HG03045 (cell line): ENCODE measurements at regions not wholly inside any gene's neighbourhood (a gene's known extent, or its start where the extent isn't known, plus 50 kb on each side); places are given as distances from the start of the nearest gene placed in this dataset.
A peak's percentile ranks its signal among the peaks of the same experiment; 100 is the strongest.
"Not testable (repeated sequence)": the region's sequence is repeated elsewhere in the genome, so short reads cannot be mapped to it uniquely, and the experiment has no call there.

Experiments used
- ATAC-seq: cut with Tn5 transposase; IDR thresholded peaks from one replicate; pipeline ENCODE4 v1.9.1; 2021; ENCODE audit warnings: mild to moderate bottlenecking, moderate library complexity; ENCODE audit not compliant: unreplicated experiment

DNA sequence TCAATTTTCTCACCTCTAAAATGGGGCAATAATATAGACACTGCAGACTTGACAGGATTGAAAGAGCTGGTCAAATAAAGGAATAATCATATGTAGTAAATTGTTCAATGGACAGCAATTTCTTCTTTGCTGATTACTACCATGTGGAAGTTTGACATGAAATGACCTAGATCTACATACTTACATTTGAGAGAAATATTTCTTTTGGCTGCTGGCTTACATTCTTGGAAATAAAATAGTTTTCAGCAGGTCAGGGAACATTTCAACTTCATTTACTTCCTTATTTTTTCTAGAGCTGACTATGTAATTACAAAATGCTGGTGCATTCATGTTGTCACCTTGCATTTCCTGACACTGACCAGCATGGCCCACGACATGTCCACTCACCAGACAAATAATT lies 294.6 kb upstream of the MIR17HG start:
- no peak for ATAC-seq

DNA sequence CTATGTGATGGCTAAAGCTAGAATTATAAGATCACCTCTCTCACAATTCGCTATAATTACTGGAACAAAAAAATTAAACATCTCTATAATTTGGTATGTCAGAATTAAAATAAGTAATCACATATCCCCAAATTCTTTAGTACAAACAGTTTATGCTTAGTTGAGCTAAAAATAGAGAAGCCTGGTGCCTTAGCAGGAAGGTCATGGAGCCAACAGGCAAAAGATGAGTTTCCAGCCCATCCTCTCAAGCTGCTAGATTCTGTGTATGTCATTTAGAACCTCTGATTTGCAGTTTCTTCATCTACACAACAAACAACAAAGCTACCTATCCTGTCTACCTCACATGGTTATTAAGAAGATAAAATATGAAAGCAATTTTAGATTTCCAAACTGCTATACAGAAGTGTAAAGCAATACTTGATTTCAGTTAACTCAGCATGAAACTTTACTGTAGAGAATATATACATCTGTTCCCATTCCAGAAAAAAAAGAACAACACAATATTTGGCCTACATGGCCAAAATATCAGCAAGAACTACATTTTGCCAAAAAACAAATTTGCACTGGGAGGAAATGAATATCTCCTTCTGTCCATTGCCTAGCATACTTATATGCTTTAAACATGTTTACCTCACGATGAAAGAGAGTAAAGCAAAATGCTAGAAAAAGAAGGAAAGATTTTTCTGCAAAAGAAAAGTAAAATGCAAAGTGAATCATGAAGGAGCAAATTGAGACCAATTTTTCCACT lies 294.0 kb upstream of the MIR17HG start:
- no peak for ATAC-seq

- ATAC-seq: no peak
These were observed 292.6 kb upstream of the MIR17HG start for GRCh38 chr13:91054902-91055301.

GRCh38 chr13:91056746-91057145 lies 290.7 kb upstream of the MIR17HG start:
- ATAC-seq: peak; percentile 79

DNA sequence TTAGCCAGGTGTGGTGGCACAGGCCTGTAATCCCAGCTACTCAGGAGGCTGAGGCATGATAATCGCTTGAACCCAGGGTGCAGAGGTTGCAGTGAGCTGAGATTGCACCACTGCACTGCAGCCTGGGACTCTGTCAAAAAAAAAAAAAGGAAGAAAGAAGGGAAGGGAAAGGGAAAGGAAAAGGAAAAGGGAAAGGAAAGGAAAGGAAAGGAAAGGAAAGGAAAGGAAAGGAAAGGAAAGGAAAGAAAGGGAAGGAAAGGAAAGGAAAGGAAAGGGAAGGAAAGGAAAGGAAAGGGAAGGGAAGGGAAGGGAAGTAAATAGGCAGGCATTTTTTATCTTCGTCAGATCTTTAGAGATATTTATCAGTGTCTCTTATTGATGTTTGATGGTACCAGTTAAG lies 290.0 kb upstream of the MIR17HG start:
- ATAC-seq: not testable (repeated sequence)

- ATAC-seq: no peak
These were observed 289.4 kb upstream of the MIR17HG start for GRCh38 chr13:91058066-91058465.

- no peak for ATAC-seq
These were observed 288.6 kb upstream of the MIR17HG start for GRCh38 chr13:91058919-91059318.

GRCh38 chr13:91066745-91067144 lies 280.7 kb upstream of the MIR17HG start:
- ATAC-seq: no peak

- no peak for ATAC-seq
These were observed 275.0 kb upstream of the MIR17HG start for GRCh38 chr13:91072486-91072885.

- ATAC-seq: no peak
These were observed 273.4 kb upstream of the MIR17HG start for GRCh38 chr13:91074091-91074490.

- ATAC-seq: no peak
These were observed 270.7 kb upstream of the MIR17HG start for GRCh38 chr13:91076830-91077229.

DNA sequence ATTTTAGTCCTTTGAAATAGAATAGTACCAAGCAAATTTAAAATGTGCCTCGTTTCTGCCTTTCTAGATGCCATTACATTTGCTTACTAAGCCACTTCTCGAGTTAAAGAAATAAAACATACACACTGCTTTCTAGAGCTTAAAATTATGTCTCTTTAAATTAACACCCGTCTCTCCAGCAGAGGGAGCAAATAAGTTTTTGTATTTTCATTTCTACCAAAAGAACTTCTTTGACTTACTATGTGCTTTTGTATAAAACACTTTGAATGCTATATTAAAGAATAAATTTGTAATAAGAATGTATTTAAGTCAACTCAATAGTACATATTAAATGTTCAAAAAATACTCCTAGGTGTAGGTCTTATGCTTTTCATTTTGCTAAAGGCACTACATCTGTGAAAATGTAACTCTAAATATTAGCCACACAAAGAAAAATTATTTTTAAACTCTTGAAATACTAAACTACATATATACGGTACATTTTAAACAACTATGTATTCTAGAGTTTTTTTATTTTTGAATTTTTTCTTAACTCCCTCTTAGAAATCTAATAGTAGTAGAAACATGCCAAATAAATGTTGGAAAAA lies 269.3 kb upstream of the MIR17HG start:
- ATAC-seq: no peak

DNA sequence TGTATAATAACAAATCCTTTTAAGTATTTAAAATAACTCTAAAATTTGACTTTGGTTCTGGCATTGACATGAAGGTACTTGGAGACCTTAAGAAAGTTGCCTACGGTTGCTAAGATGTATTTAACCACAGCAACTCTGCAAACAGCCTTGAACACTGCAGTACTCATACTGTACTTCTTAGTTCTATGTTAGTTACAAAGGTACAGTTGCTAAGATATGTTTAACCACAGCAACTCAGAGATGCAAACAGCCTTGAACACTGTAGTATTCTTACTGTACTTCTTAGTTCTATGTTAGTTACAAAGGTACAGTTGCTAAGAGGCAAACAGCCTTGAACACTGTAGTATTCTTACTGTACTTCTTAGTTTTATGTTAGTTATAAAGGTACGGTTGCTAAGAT lies 268.3 kb upstream of the MIR17HG start:
- ATAC-seq: no peak

- no peak for ATAC-seq
These were observed 262.4 kb upstream of the MIR17HG start for GRCh38 chr13:91085127-91085526.

- no peak for ATAC-seq
These were observed 260.4 kb upstream of the MIR17HG start for GRCh38 chr13:91086936-91087716.

DNA sequence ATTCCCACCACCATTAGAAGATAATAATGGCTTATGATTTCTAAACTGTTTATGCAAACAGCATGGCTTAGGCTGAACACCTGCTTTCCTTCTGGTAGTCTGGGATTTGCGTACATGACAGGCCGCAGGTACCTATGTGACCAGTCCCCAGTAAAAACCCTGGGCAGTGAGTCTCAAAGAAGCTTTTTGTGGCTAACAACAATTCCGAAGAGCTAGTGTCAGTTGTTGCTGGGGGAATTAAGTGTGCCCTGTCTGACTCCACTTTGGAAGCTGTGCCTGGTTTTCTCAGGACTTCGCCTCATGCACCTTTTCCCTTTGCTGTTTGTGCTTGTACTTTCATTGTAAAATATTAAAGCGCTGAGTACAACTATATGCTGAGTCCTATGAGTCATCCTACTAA lies 250.2 kb upstream of the MIR17HG start:
- no peak for ATAC-seq

GRCh38 chr13:91099877-91100276 lies 247.6 kb upstream of the MIR17HG start:
- ATAC-seq: no peak

- no peak for ATAC-seq
These were observed 246.5 kb upstream of the MIR17HG start for GRCh38 chr13:91100944-91101343.

- no peak for ATAC-seq
These were observed 246.1 kb upstream of the MIR17HG start for GRCh38 chr13:91101381-91101780.

DNA sequence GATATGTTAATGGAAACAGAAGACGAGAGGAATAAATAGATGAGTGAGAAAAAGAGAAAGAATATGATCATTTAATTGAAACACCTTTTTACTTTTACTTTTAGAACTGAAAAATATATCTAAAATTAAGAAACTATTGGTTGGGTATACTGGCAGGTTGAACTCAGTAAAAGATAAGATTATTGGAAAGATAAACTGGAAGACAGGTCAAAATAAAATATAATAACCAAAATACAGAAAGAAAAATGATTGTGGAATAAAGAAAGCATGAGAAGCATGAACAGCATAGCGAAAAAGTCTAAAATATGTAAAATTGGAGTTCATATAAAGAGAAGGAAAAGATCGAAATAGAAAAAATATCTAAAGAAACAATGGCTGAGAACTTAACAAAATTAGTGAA lies 242.2 kb upstream of the MIR17HG start:
- no peak for ATAC-seq

DNA sequence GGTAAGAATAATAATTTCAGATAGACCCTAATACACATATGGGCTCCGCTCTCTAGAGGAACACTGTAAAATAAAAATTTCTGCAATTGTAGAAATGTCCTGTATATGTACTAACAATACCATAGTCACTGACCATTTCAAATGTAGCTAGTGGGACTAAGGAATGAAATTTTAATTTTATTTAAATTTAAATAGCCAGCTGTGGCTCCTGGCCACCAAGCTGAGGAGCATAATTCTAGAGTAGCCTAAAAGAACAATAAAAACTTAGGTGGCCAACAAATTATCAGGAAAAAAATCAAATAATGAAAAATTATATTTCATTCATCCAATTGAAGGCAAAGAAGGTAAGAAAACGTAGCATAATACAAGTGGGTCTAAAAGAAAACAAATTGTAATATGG lies 240.9 kb upstream of the MIR17HG start:
- ATAC-seq: no peak

DNA sequence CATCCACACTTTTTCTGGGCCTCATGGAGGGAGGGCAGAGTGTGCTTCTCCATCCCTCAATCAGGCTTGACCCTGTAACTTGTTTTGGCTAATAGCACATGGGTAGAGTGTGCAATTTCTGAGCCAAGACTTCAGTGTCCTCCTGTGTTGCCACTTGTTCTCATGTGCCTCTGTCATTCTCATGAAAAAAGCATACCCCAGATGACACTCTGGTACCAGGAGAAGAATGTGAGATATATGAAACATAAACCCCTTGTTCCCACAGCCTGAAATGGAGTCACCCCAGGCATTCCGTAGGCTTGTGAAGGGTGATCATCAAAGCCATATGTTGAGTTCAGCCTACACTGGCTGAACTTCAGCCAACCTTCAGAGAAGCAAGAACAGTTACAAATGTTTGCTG lies 239.2 kb upstream of the MIR17HG start:
- no peak for ATAC-seq
